Karpas-422 (cell line): ENCODE measurements at regions not wholly inside any gene's neighbourhood (a gene's known extent, or its start where the extent isn't known, plus 50 kb on each side); places are given as distances from the start of the nearest gene placed in this dataset.
A peak's percentile ranks its signal among the peaks of the same experiment; 100 is the strongest.

Experiments
- DNase-seq: peaks from one replicate; pipeline ENCODE4 v3.0.0-alpha.2; 2015
- H2AFZ ChIP-seq: fragments of 200-600 bp; sonication (generic); 2 replicates; pipeline ENCODE4 v1.6.1; 2014; ENCODE audit warnings: antibody characterized with exemption, low read length, mixed read lengths
- H3K27ac ChIP-seq: fragments of 200-600 bp; sonication (generic); 2 replicates; pipeline ENCODE4 v1.5.1; 2014; ENCODE audit warnings: mild to moderate bottlenecking, low read length, moderate library complexity
- H3K27me3 ChIP-seq: fragments of 200-600 bp; sonication (generic); 2 replicates; pipeline ENCODE4 v1.6.1; 2014; ENCODE audit warnings: low read length, mixed read lengths
- H3K36me3 ChIP-seq: fragments of 200-600 bp; sonication (generic); 2 replicates; pipeline ENCODE4 v1.6.1; 2014; ENCODE audit warnings: low read length, mixed read lengths; ENCODE audit not compliant: insufficient read depth
- H3K4me1 ChIP-seq: fragments of 200-600 bp; sonication (generic); 2 replicates; pipeline ENCODE4 v1.6.1; 2014; ENCODE audit warnings: mild to moderate bottlenecking, low read length, mixed read lengths
- H3K4me2 ChIP-seq: fragments of 200-600 bp; sonication (generic); 2 replicates; pipeline ENCODE4 v1.6.1; 2014; ENCODE audit warnings: low read length, low read depth, mild to moderate bottlenecking; ENCODE audit not compliant: poor library complexity, severe bottlenecking
- H3K4me3 ChIP-seq: fragments of 200-600 bp; sonication (generic); 2 replicates; pipeline ENCODE4 v1.5.1; 2014; ENCODE audit warnings: mild to moderate bottlenecking, antibody characterized with exemption, low read length, mixed read lengths
- H3K79me2 ChIP-seq: fragments of 200-600 bp; sonication (generic); 2 replicates; pipeline ENCODE4 v1.6.1; 2014; ENCODE audit warnings: mild to moderate bottlenecking, low read length, mixed read lengths
- H3K9ac ChIP-seq: fragments of 200-600 bp; sonication (generic); 2 replicates; pipeline ENCODE4 v1.6.0; 2014; ENCODE audit warnings: low read length
- H3K9me2 ChIP-seq: fragments of 200-600 bp; sonication (generic), shearing (Covaris generic); replicated peaks from 2 replicates; pipeline ENCODE4 v1.6.0; 2014; ENCODE audit warnings: mild to moderate bottlenecking, low read length, moderate library complexity; ENCODE audit not compliant: insufficient read depth
- H3K9me3 ChIP-seq: fragments of 300-700, 200-600 bp; sonication (generic); 2 replicates; pipeline ENCODE4 v1.6.1; 2014; ENCODE audit warnings: low read length, mixed read lengths
- H4K20me1 ChIP-seq: fragments of 200-600 bp; sonication (generic); 2 replicates; pipeline ENCODE4 v1.6.1; 2014; ENCODE audit warnings: mild to moderate bottlenecking, antibody characterized with exemption, low read length, low read depth; ENCODE audit not compliant: insufficient read depth

DNA sequence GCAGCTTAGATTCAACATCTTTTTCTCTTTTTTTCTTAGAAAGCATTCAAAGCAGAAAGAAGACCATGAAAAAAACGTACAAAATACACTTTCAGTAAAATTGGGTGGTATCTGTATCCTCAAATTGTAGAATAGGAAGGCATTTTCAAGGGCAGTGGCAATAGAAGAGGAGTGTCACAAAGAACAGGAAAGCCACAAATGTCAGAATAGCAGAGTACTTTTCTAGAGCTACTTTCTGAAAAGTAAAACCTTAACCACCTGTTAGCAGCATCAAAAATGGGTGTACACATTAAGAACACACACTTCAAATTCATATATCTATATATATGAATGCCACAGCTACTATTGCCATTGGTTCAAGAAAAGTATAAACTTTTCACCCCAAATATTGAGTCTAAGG, 412.1 kb upstream of the DCN start:
- Histone ChIP-seq H3K4me1 (no peaks in the 10 kb centered on the region), H3K4me3 (no peak overlapping the region), H3K9ac (no peak overlapping the region), H3K36me3 (no peaks in the 10 kb centered on the region), H4K20me1 (no peaks in the 10 kb centered on the region), H3K27ac (no peak overlapping the region), H2AFZ (no peak overlapping the region), H3K27me3 (no peaks in the 10 kb centered on the region), H3K9me2 (no peaks in the 10 kb centered on the region), H3K79me2 (no peaks in the 10 kb centered on the region), H3K4me2 (no peak overlapping the region), H3K9me3 (no peaks in the 10 kb centered on the region)
- no peak for DNase-seq

DNA sequence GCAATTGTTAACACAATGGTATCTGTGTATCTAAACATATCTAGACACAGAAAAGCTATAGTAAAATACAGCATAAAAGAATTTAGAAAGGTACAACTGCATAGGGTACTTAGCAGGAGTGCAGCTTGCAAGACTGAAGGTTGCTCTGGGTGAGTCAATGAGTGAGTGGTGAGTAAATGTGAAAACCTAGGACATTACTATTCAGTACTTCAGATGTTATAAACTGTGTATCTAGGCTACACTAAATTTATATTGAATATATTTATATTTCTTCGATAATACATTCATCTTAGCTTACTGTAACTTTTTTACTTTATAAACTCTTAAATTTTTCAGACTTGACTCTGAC, 409.0 kb upstream of the DCN start:
- Histone ChIP-seq H3K9me2 (no peaks in the 10 kb centered on the region), H3K27me3 (no peaks in the 10 kb centered on the region), H3K4me2 (no peak overlapping the region), H3K9me3 (no peaks in the 10 kb centered on the region), H3K79me2 (no peaks in the 10 kb centered on the region), H3K4me3 (no peak overlapping the region), H3K36me3 (no peaks in the 10 kb centered on the region), H3K9ac (no peak overlapping the region), H4K20me1 (no peaks in the 10 kb centered on the region), H3K27ac (no peak overlapping the region), H2AFZ (no peak overlapping the region), H3K4me1 (no peaks in the 10 kb centered on the region)
- DNase-seq: no peak

DNA sequence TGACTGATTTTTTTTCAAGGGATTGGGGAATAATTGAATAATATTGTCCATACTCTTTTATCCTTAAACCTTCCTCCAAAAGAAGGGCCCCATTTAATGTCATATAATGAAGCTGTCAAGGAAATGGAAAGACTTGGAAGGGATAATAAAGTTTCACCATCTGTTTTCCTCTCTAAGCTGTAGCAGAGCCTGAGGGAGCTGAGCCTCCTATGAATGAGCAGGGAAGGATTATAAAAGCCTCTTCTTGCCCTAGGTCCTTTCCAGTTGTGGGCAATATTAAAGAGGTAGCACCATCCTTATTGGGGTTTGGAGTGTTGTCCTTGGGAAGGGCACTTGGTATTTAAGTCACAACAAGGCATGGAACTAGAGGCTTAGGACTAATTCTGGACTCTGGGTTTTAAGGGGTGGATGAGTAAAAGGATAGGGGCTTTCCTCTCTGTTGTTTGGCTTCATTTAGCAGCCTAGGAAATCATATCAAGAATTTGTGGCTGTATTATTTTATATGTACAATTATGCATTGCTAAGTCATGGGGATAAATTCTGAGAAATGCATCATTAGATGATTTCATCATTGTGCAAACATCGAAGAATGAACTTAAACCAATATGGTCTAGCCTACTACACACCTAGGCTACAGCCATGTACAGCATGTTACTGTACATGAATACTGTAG, 408.5 kb upstream of the DCN start:
- no peaks in the 10 kb centered on the region for H3K9me3 ChIP-seq
- H3K9ac ChIP-seq: no peak overlapping the region
- H2AFZ ChIP-seq: no peak overlapping the region
- no peak overlapping the region for H3K27ac ChIP-seq
- H4K20me1 ChIP-seq: no peaks in the 10 kb centered on the region
- no peak overlapping the region for H3K4me3 ChIP-seq
- H3K4me2 ChIP-seq: no peak overlapping the region
- H3K36me3 ChIP-seq: no peaks in the 10 kb centered on the region
- no peaks in the 10 kb centered on the region for H3K79me2 ChIP-seq
- no peak for DNase-seq
- H3K4me1 ChIP-seq: no peaks in the 10 kb centered on the region
- H3K9me2 ChIP-seq: no peaks in the 10 kb centered on the region
- H3K27me3 ChIP-seq: no peaks in the 10 kb centered on the region

DNA sequence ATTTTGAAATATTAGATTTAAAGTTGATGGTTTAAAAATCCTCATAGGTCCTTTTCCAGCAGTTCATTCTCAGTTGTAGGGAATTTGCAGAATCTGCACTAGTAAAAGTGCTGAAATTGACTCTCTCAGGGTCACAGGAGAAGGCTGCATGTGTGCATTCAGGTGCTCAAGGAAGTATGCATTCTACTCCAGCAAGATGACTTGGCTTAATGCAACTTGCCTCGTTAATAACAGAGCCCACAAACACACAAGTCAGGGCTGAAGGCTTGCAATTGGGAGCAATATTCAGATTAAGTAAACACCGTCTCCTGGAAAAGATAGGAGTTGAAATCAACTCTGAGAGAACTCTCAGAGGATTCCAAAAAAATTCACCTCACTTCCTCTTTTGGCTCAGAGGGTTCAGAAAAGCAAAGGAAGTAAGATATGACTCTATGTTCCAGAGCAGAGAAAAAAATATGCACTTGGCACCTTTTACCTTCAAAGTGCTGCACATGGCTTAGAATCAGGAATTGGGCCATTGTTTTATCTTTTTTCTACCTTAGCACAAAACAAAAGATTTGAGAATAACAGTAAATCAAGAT, 406.3 kb upstream of the DCN start:
- Histone ChIP-seq H3K9me3 (no peaks in the 10 kb centered on the region), H3K4me2 (no peak overlapping the region)
- no peak for DNase-seq

DNA sequence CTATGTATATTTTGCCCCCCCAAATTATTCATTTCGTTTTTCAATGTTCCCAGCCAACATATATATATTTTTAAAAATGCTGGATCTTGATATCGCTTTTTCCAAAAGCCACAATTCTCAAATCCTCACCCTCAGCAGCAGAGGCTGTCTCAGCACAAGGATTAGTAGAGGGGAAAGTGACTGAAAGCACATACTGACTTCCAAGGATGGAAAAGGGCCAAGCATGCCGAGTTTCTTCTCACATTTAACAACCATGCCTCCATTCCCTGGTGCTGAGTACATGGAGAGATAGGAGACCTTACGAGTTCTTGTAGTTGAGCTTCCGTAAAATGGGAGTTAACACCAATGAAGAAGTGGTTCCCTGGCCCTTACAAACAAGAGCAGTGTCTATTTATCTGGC, 403.4 kb upstream of the DCN start:
- no peak overlapping the region for H3K9ac ChIP-seq
- no peaks in the 10 kb centered on the region for H3K9me3 ChIP-seq
- no peaks in the 10 kb centered on the region for H3K36me3 ChIP-seq
- H4K20me1 ChIP-seq: no peaks in the 10 kb centered on the region
- no peak for DNase-seq
- H3K4me3 ChIP-seq: no peak overlapping the region
- H2AFZ ChIP-seq: no peak overlapping the region
- no peak overlapping the region for H3K4me2 ChIP-seq
- no peaks in the 10 kb centered on the region for H3K79me2 ChIP-seq
- H3K4me1 ChIP-seq: no peaks in the 10 kb centered on the region
- no peak overlapping the region for H3K27ac ChIP-seq
- no peaks in the 10 kb centered on the region for H3K27me3 ChIP-seq
- H3K9me2 ChIP-seq: no peaks in the 10 kb centered on the region

More for the DNA sequence above, 406.3 kb upstream of the DCN start:
- no peak overlapping the region for H3K9ac ChIP-seq
- H2AFZ ChIP-seq: no peak overlapping the region
- no peaks in the 10 kb centered on the region for H4K20me1 ChIP-seq
- no peaks in the 10 kb centered on the region for H3K9me2 ChIP-seq
- H3K4me1 ChIP-seq: no peaks in the 10 kb centered on the region
- no peaks in the 10 kb centered on the region for H3K27me3 ChIP-seq
- H3K4me3 ChIP-seq: no peak overlapping the region
- H3K79me2 ChIP-seq: no peaks in the 10 kb centered on the region
- no peaks in the 10 kb centered on the region for H3K36me3 ChIP-seq
- no peak overlapping the region for H3K27ac ChIP-seq

DNA sequence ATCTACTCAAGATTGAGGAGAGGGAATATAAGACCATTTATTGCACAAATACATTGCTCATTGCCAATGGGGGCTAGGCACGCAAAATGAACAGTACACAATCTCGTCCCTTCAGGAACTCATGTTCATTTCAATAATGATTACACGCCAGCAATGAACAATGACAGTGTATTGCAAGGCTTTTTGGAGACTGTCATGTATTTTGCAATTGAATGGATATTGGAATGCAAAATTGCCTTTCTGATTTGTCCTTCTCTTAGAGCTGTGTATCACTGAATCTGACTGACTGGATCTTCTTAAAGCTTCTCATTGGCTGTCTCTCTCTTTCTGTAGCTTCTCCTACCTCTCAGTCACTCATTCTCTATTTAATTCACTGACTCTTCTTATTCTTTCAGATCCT, 400.2 kb upstream of the DCN start:
- Histone ChIP-seq H2AFZ (no peak overlapping the region), H3K27ac (no peak overlapping the region), H3K4me1 (no peaks in the 10 kb centered on the region), H3K9me3 (no peaks in the 10 kb centered on the region), H3K9ac (no peak overlapping the region), H4K20me1 (no peaks in the 10 kb centered on the region), H3K4me2 (no peak overlapping the region), H3K4me3 (no peak overlapping the region), H3K79me2 (no peaks in the 10 kb centered on the region), H3K27me3 (no peaks in the 10 kb centered on the region), H3K36me3 (no peaks in the 10 kb centered on the region), H3K9me2 (no peaks in the 10 kb centered on the region)
- DNase-seq: no peak

DNA sequence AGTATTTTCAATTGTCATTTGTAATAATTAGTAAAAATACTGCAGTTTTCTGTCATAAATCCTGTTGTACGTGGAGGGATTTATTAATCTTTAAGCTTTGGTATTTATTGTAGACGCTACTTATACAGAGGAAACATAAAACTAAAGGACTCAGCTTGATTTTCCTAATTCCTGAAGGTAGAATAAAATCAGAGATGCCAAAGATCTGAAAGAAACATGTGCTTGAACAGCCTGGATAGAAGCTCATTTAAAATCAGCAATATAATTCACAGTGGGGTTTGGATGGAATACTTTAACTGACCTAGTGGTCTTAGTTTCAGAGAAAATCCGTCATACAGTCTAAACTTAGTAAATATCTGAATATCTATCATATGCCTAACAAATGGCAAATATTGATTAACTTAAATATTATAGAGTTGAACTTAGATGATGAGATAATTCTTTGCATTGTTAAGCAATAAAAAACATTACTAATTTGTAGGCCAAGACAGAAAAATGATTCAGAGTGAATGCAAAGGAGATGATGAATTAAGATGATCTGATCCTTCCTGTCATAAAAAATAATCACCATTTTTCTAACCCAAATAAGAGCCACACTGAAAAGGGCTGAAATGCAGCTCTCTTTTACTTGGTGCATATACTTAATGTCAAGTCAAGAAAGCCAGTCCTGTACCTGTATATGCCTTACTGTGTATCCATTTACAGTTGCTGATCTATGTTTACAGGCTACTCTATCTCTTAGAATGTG, 397.1 kb upstream of the DCN start:
- Histone ChIP-seq H3K36me3 (no peaks in the 10 kb centered on the region), H3K9me3 (no peaks in the 10 kb centered on the region), H4K20me1 (no peaks in the 10 kb centered on the region), H3K4me3 (no peak overlapping the region), H3K27me3 (no peaks in the 10 kb centered on the region), H3K4me2 (no peak overlapping the region), H3K27ac (no peak overlapping the region), H3K9ac (no peak overlapping the region), H2AFZ (no peak overlapping the region), H3K79me2 (no peaks in the 10 kb centered on the region), H3K9me2 (no peaks in the 10 kb centered on the region), H3K4me1 (no peaks in the 10 kb centered on the region)
- DNase-seq: no peak

DNA sequence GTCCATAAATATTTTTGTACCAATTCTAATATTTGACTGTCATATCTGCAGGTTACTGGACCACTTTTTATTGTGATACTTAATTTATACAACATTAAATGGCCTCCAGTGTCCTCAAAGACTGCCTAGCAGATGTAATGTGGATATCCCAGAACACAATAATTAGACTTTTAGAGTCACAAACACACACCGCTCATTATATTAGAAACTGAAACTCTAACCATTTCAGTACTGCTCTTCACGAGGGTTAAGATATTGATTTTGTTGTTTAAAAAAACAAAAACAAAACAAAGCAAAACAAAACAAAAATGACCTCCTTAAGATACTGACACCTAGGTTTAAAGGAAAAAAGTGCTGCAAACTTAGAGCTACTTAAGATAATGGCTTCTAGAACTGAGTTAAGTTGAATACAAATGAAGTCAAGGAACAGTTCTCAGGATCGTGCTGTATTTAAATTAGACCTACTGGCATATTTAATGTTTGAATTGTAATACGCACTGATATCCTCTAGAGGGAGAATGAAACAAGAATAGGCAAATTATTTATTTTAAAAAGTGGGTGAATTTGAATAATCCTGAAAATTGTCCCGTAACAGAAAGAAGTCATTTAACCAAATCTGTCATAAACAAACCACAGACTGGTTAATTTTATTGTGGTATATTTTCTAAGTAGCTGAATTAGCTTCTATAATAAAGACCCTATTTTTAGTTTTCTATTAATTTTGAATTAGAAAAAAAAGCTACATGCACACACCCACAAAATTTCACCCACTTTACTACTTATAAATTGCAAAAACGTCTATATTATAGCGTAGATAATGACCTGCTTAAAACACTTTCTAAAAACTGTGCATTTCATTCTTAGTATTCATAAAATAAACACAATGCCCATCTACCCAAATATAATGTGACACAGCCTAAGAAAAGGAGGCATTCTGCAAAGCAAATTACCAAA, 395.2 kb upstream of the DCN start:
- H3K79me2 ChIP-seq: no peaks in the 10 kb centered on the region
- no peak overlapping the region for H3K4me2 ChIP-seq
- no peaks in the 10 kb centered on the region for H3K9me2 ChIP-seq
- no peak overlapping the region for H3K4me3 ChIP-seq
- no peak overlapping the region for H2AFZ ChIP-seq
- H4K20me1 ChIP-seq: no peaks in the 10 kb centered on the region
- H3K27ac ChIP-seq: no peak overlapping the region
- DNase-seq: peak; percentile 42
- no peaks in the 10 kb centered on the region for H3K36me3 ChIP-seq
- H3K27me3 ChIP-seq: no peaks in the 10 kb centered on the region
- no peaks in the 10 kb centered on the region for H3K4me1 ChIP-seq
- H3K9ac ChIP-seq: no peak overlapping the region
- H3K9me3 ChIP-seq: no peaks in the 10 kb centered on the region
